GM15510 (cell line): ENCODE measurements at regions not wholly inside any gene's neighbourhood (a gene's known extent, or its start where the extent isn't known, plus 50 kb on each side); places are given as distances from the start of the nearest gene placed in this dataset.

Source experiments
- POLR2A ChIP-seq: IDR thresholded peaks from 3 replicates; pipeline ENCODE4 v1.6.1; 2011; ENCODE audit warnings: borderline replicate concordance; ENCODE audit not compliant: insufficient read length; ENCODE audit errors: extremely low read depth

GRCh38 chr20:1845163-1845523 is 50.1 kb upstream of the SIRPA start:
- TF ChIP-seq POLR2A = no peak

DNA sequence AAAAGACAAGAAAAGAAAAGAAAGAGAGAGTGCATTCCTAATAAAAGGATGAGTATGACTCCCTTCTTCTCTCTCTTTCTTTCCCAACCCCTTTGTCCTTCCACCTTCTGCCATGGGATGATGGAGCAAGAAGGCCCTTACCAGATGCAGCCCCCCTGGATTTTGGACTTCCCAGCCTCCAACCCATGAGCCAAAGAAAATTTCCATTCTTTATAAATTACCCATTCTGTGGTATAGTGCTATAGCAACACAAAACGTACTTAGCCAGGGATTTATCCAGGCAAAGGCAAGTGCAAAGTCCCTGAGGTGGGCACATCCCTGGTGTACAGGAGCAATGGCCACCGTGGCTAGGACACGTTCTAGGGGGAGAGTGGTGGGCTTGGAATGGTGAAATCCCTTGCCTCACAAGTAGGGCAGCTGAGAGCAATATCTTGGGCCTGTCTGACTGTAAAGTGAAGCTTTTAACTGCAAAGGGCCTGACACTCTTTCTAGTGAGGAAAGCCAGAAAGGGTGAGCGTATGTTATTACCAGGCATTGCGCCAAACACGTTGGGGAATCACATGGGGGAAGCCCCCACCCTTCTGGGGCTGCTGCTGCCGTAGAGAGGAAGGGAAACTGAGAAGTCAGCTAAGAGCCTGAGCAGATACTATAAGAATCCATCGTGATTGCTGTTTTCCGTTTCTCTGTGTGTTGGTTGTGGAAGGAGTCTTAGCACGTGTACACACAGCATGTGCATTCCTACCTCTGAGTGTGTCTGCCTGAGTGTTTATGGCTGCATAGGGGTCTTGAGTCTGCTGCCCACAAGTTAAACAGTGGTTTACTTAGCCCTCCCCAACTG is 50.7 kb upstream of the SIRPA start:
- TF ChIP-seq POLR2A = no peak

GRCh38 chr20:1842281-1842680 is 52.9 kb upstream of the SIRPA start:
- no peak for TF ChIP-seq POLR2A

GRCh38 chr20:1841554-1842140 is 53.6 kb upstream of the SIRPA start:
- TF ChIP-seq POLR2A = no peak

DNA sequence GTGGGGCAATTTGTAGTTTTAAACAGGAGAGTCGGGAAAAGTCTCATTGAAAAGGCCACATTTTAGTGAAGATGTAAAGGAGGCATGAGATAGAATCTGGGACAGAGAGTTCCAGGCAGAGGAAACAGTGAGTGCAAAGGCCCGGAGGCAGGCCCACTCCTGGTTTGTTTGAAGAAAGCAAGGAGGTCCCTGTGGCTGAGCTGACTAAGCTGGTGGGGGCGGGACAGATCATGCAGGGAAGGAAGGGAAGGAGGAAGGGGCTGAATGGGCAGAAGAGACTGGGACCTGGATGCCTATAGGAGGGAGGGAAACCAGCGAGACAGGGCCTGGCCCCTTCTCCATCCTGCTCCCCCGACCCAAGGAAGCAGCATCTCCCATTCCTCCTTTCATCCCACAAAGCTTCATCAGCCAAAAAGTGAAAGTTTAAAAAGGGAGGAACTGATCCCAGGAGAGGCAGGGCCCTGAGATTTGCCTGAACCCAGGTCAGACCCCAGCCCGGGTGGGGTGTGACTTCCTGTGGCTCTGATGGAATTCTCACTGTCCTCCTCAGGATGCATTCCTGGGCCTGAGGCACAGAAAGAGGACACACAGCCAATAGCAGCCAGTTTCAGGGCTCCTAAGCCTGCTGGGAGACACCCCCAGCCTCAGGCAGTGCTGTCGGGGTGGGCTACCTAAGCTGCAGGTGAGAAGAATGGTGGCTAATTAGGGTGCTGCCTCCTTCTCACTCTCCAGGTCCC is 54.2 kb upstream of the SIRPA start:
- no peak for TF ChIP-seq POLR2A

DNA sequence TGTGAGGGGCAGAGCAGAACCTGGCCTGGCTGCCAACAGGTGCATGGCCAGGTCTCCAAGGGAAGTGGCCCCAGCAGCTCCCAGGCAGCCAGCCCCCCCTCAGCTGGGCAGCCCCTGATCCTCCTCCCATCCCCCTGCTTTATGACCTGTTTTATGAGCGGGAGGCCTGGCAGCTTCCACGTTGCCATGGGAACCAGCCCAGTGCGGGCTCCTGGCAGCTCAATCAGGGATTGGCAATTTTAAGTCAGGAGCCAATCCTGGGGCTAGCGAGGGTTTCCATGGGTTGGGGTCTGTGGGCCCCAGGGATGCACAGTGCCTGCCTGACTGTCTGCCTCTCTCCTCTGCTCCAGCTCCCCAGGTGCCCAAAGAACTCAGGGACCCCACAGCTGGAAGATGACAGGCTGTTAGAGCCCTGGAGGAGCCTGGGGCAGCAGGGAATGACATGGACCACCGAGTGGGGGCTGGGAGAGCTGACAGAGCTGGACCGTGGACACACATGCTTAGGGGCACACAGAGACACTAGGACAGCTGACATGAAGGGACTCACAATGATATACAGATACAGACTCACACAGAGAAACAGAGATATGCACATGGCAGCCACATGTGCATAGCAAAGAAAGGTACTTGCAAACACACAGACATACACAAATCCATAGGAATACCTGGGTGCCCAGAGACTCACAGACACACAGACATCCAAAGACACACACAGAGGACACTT is 56.5 kb upstream of the SIRPA start:
- no peak for TF ChIP-seq POLR2A

GRCh38 chr20:1835186-1836035 is 59.8 kb upstream of the SIRPA start:
- TF ChIP-seq POLR2A = no peak

DNA sequence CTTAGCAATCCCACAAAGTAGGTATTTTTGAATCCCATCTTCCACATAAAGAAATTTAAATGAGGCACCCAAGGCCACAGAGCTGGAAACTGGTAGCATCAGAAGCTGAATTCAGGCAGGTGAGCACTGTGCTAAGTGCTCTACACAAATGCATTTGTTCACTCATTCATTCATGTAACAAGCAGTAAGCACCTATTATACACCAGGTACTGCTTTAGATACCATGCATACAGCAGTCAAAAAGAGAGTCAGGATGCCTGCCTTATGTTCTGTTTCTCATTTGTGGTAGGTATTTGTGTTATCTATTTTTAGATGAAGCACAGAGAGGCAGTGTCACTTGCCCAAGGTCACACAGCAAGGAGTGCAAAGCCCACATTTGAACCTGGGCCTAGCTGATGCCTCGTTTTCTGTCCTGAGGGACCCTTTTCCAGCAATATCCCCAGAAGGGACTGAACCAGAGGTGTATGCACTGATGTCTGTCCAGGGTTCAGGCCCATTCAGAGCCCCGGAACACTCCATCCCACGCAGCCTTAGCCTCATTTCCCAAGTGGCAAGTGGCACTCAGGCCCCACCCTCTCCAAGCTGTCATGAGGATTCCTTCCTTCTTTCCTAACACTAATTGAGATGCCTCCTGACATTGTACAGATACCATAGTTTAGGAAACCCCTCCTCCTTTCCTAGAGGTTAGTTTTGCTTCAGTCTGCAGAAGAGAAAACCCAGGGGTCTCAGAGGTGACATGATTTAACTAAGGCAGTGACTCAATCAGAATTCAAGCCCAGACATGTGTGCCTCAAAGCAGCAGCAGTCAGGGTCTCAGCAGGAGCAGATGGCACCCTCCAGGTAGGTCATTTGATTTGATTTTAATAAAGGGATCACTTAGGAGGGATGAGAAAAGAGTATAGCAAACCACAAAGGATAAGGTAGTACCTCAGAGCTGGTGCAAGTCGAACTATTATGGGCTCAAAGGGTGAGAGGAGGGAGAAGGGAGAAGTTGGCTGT is 61.2 kb upstream of the SIRPA start:
- no peak for TF ChIP-seq POLR2A

DNA sequence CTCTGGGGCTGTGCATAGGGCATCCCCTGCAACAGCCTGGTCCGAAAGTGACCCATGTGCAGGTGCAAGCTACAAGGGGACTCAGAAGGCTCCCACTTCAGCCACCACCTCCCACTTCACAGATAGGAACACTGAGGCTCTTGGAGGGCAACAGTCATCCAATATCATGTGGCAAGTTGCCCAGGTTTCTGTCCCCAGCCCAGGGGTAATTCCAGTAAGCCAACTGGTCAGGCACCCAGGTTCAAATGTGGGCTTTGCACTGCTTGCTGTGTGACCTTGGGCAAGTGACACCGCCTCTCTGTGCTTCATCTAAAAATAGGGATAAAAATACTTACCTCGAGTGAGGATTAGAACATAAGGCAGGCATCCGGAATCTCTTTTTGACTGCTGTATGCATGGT is 62.0 kb upstream of the SIRPA start:
- no peak for TF ChIP-seq POLR2A

DNA sequence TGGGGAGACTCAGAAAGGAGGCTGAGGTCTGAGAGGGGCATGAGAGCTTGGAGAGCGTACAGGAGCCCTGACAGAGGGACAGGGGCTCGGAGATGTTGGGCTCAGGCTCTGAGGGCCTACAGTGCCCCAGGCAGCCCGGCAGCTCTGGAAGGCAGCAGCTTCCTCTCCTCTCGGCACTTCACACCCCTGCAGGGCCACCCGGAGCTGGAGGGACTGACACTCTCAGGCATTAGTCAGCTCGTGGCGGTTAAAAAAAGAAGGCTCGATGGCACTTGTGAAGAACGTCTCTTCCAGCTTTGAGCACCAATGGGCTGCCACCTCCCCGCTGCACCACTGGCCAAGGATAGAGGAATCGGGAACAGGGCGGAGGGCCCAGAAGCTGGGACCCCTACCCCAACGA is 62.6 kb upstream of the SIRPA start:
- TF ChIP-seq POLR2A = no peak

GRCh38 chr20:1831606-1832005 is 63.6 kb upstream of the SIRPA start:
- TF ChIP-seq POLR2A = no peak

DNA sequence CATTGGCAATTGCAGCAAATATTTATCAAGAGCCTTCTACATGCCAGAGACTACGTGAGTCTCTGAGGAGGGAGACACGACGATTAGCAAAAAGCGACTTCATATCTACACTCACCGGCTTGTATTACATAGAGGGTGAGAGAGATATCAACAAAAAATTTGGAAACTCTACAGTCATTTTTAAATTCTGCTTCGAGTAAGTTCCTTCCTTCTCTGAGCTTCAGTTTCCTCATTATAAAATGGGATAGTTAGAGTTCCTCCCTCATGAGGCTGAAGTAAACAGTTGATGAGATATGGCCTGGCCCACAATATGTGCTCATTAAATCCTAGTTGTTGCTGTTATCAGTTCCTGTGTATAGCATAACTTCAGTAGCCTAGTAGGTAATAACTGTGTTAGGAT is 64.1 kb upstream of the SIRPA start:
- no peak for TF ChIP-seq POLR2A

- TF ChIP-seq POLR2A = no peak
Observed at GRCh38 chr20:1830240-1830639, 65.0 kb upstream of the SIRPA start.
